HG02852 (cell line): ENCODE measurements at regions not wholly inside any gene's neighbourhood (a gene's known extent, or its start where the extent isn't known, plus 50 kb on each side); places are given as distances from the start of the nearest gene placed in this dataset.

Source experiments
- ATAC-seq: cut with Tn5 transposase; IDR thresholded peaks from one replicate; pipeline ENCODE4 v1.9.1; 2021; ENCODE audit warnings: mild to moderate bottlenecking, moderate library complexity; ENCODE audit not compliant: unreplicated experiment

- no peak for ATAC-seq
Observed at GRCh38 chr7:33725111-33726025, 180.0 kb upstream of the BMPER start.

DNA sequence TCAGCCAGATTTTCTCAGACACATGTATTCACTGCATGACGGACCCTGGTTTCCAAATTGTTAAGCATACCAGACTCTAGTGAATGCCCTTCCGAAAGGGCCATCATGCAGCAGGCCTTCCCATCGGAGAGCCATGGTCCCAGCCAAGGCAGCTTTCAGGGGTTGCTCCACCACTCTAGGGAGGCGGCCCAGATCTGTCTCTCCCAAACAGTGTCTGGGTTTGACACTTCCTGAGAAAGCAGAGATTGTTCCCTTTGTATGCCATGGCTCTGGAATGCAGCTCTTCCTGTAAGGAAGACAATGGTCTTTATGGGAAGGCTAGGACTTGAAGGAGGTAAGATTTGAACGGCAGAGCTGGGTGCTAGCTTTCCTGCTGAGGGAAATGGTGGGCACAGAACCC, 178.8 kb upstream of the BMPER start:
- ATAC-seq: no peak

DNA sequence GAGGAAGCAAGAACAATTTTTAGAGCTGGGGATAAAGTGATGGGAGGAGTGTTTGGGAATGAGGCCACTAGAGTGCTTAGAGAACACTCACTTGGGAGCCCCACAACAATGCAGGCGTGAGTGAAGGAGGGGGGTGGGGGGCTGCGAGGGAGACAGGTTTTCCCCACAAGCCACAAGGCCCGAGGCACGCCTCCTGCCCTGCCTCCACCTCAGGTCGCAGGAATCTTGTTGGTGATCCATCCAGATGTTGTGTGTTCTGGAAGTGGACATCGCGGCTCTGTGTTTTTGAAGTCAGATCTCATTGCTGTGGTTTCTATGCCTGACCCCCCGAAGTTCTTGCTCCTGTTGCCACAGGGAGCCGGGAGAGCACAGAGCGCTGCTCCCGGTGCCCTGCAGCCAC, 178.0 kb upstream of the BMPER start:
- ATAC-seq: no peak

DNA sequence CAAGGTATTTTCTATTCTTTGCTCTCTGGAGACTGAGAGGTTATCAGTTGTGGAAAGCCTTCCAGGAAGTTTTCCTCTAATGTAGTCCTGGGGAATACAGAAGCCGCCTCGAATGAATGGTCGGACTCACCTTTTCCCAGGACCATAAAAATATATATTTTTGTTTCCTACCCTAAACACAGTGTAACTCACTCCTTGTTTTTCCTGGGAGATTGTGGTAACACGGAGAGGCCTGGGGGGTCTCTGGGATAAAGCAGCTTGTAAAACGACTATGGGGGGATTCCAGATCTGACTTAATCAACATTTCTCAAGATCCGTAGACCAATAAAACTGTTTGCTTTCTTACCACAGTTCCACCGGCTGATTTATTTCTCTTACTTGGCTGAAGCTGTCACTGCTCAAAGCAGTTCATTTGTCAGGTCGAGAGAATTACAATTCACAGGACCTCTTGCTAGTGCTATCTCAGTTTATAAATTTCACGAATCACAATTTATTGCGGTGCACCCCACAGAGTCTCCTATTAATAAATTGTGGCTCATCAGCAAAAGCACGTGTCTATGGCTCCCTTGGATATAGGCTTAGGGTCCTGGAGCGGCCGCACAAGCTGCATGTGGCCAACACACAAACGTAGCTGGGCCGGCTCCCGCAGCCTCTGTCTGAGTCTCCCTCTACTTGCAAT, 176.3 kb upstream of the BMPER start:
- no peak for ATAC-seq

- no peak for ATAC-seq
Observed at GRCh38 chr7:33729726-33730125, 175.6 kb upstream of the BMPER start.

- no peak for ATAC-seq
Observed at GRCh38 chr7:33730958-33731357, 174.4 kb upstream of the BMPER start.

GRCh38 chr7:33731912-33732311, 173.4 kb upstream of the BMPER start:
- no peak for ATAC-seq

- ATAC-seq: no peak
Observed at GRCh38 chr7:33732462-33732861, 172.9 kb upstream of the BMPER start.

GRCh38 chr7:33733870-33734650, 171.3 kb upstream of the BMPER start:
- ATAC-seq: no peak

DNA sequence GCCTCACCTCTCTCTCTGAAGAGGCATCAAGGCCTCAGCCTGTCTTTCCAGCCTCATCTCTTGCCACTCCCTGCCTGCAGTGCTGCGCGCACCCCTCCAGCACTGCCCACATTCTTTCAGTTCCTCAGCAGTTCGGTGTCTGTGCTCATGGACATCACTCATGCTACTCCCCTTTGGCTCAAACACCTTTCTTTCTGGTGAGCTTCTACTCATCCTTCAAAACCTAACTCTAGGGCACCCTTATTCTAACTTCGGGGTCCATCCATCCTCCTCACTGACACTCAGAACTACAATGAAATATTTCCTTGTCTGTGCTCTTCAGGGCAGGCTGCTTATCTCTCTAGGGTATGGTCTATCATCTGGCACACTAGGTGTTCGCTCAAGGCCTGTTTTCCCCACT, 169.9 kb upstream of the BMPER start:
- no peak for ATAC-seq

GRCh38 chr7:33736521-33737221, 168.7 kb upstream of the BMPER start:
- ATAC-seq: no peak

- ATAC-seq: no peak
Observed at GRCh38 chr7:33738260-33738935, 166.9 kb upstream of the BMPER start.

DNA sequence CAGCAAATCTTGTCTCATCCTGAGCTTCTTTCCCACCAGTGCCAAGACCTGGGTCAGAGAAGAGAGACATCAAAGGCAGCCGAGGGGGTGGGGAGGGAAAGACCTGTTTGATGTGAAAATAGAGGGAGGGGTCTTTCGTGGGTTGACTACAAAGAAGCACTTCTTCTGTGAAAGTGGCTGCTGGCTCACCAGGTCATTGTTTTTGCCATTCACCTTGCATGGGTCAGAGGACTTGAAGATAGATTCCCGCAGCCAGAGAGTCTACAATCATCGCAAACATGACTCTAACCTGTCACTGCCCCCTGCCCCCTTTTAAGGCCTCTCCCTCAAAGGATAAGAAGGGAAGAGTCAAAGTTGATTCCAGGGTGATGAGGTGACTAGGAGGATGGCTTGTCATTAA, 166.1 kb upstream of the BMPER start:
- ATAC-seq: no peak

DNA sequence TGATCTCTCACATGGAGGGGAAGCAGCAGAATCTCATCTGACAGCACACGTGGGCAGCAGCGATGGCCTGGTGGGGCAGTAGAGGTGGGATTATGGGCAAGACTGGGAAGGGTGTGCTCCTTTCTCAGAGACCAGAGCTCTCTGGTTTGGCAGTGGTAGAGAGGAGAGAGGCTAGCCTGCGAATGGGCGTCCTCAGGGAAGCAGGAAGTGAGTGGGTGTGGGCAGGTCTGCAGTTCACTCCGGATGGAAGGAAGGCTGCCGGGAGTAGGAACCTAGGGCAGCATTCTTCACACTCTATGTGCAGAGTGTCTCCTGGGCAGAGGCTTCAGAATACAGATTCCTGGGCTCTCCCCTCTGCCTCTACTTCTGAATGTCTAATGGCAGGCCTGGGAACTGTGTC, 162.8 kb upstream of the BMPER start:
- no peak for ATAC-seq

GRCh38 chr7:33742999-33743587, 162.2 kb upstream of the BMPER start:
- no peak for ATAC-seq

GRCh38 chr7:33743594-33743993, 161.7 kb upstream of the BMPER start:
- no peak for ATAC-seq

- ATAC-seq: no peak
Observed at GRCh38 chr7:33744293-33745075, 160.9 kb upstream of the BMPER start.

GRCh38 chr7:33745934-33746333, 159.4 kb upstream of the BMPER start:
- no peak for ATAC-seq

GRCh38 chr7:33748793-33749192, 156.5 kb upstream of the BMPER start:
- no peak for ATAC-seq
